GM18505 (cell line): ENCODE measurements at regions not wholly inside any gene's neighbourhood (a gene's known extent, or its start where the extent isn't known, plus 50 kb on each side); places are given as distances from the start of the nearest gene placed in this dataset.
"Not testable (repeated sequence)": the region's sequence is repeated elsewhere in the genome, so short reads cannot be mapped to it uniquely, and the experiment has no call there.

Experiments used
- ATAC-seq: cut with Tn5 transposase; IDR thresholded peaks from one replicate; pipeline ENCODE4 v1.9.1; 2021; ENCODE audit not compliant: unreplicated experiment
- POLR2A ChIP-seq: IDR thresholded peaks from 4 replicates; pipeline ENCODE4 v1.6.1; 2011; ENCODE audit warnings: borderline replicate concordance; ENCODE audit not compliant: insufficient read depth, insufficient read length; ENCODE audit errors: extremely low read depth

GRCh38 chr13:81872581-81872980 lies 1531.7 kb upstream of the SPRY2 start:
- ATAC-seq = no peak
- no peak for TF ChIP-seq POLR2A

GRCh38 chr13:81871751-81872325 lies 1530.9 kb upstream of the SPRY2 start:
- ATAC-seq = not testable (repeated sequence)

GRCh38 chr13:81848291-81848690 lies 1507.4 kb upstream of the SPRY2 start:
- no peak for ATAC-seq
- TF ChIP-seq POLR2A = no peak

- no peak for TF ChIP-seq POLR2A
- no peak for ATAC-seq
These were observed 1505.8 kb upstream of the SPRY2 start for GRCh38 chr13:81846771-81847170.

GRCh38 chr13:81821259-81821658 lies 1480.3 kb upstream of the SPRY2 start:
- ATAC-seq = no peak
- TF ChIP-seq POLR2A = no peak

- no peak for ATAC-seq
- TF ChIP-seq POLR2A = no peak
These were observed 1459.5 kb upstream of the SPRY2 start for GRCh38 chr13:81800433-81800832.

- ATAC-seq = no peak
- no peak for TF ChIP-seq POLR2A
These were observed 1454.8 kb upstream of the SPRY2 start for GRCh38 chr13:81795710-81796109.

- TF ChIP-seq POLR2A = no peak
- ATAC-seq = no peak
These were observed 1450.7 kb upstream of the SPRY2 start for GRCh38 chr13:81791641-81792040.

GRCh38 chr13:81781471-81781870 lies 1440.5 kb upstream of the SPRY2 start:
- ATAC-seq = no peak
- TF ChIP-seq POLR2A = no peak

- no peak for ATAC-seq
- TF ChIP-seq POLR2A = no peak
These were observed 1439.0 kb upstream of the SPRY2 start for GRCh38 chr13:81779876-81780275.

GRCh38 chr13:81778350-81778749 lies 1437.4 kb upstream of the SPRY2 start:
- ATAC-seq = no peak
- no peak for TF ChIP-seq POLR2A

GRCh38 chr13:81773263-81773662 lies 1432.3 kb upstream of the SPRY2 start:
- TF ChIP-seq POLR2A = no peak
- no peak for ATAC-seq

GRCh38 chr13:81771951-81772350 lies 1431.0 kb upstream of the SPRY2 start:
- no peak for TF ChIP-seq POLR2A
- no peak for ATAC-seq

- ATAC-seq = no peak
- TF ChIP-seq POLR2A = no peak
These were observed 1430.1 kb upstream of the SPRY2 start for GRCh38 chr13:81770868-81771505.

GRCh38 chr13:81762449-81762848 lies 1421.5 kb upstream of the SPRY2 start:
- ATAC-seq = no peak
- TF ChIP-seq POLR2A = no peak

GRCh38 chr13:81760316-81760715 lies 1419.4 kb upstream of the SPRY2 start:
- TF ChIP-seq POLR2A = no peak
- no peak for ATAC-seq
